A549 (cell line): ENCODE measurements at regions not wholly inside any gene's neighbourhood (a gene's known extent, or its start where the extent isn't known, plus 50 kb on each side); places are given as distances from the start of the nearest gene placed in this dataset.
"Not testable (repeated sequence)": the region's sequence is repeated elsewhere in the genome, so short reads cannot be mapped to it uniquely, and the experiment has no call there.

Source experiments
- CEBPB ChIP-seq, 2 experiments: fragments of >200 bp in 1 of 2; sonication (Bioruptor Twin) in 1 of 2; formaldehyde crosslinking in 1 of 2; IDR thresholded peaks; 2 replicates each; pipeline ENCODE4 v1.6.1; 2012 to 2016
- CTCF ChIP-seq: fragments of >200 bp; sonication (Bioruptor Twin); formaldehyde crosslinking; IDR thresholded peaks from 3 replicates; pipeline ENCODE4 v1.5.1; 2016
- EP300 ChIP-seq, 2 experiments: fragments of >200 bp; sonication (Bioruptor Twin); formaldehyde crosslinking; IDR thresholded peaks; 2 replicates in 1 of 2; 3 replicates in 1 of 2; pipeline ENCODE4 v1.6.1; 2016 to 2017
- MAZ ChIP-seq: fragments of 150-350 bp; IDR thresholded peaks from 2 replicates; pipeline ENCODE4 v1.6.1; 2014; ENCODE audit warnings: antibody characterized with exemption, low read depth, low read length, borderline replicate concordance
- MYC ChIP-seq: IDR thresholded peaks from 2 replicates; pipeline ENCODE4 v1.6.1; 2012; ENCODE audit warnings: mild to moderate bottlenecking, inconsistent platforms, low read length, improper control_type of control experiment, borderline replicate concordance
- POLR2A ChIP-seq: IDR thresholded peaks from 2 replicates; pipeline ENCODE4 v1.6.1; 2012; ENCODE audit warnings: mild to moderate bottlenecking, low read length
- RAD21 ChIP-seq, 2 experiments: fragments of >200 bp in 1 of 2; sonication (Bioruptor Twin) in 1 of 2; formaldehyde crosslinking in 1 of 2; IDR thresholded peaks in 1 of 2; conservative IDR thresholded peaks in 1 of 2; 2 replicates in 1 of 2; 3 replicates in 1 of 2; pipeline ENCODE4 v1.6.1; 2012 to 2018; ENCODE audit warnings: inconsistent platforms in 1 of 2
- RFX5 ChIP-seq: fragments of 450-650 bp; IDR thresholded peaks from 2 replicates; pipeline ENCODE4 v1.7.1; 2014; ENCODE audit warnings: antibody characterized with exemption, mild to moderate bottlenecking, moderate library complexity
- SREBF2 ChIP-seq: fragments of 450-650 bp; IDR thresholded peaks from 2 replicates; pipeline ENCODE4 v1.6.1; 2014; ENCODE audit warnings: mild to moderate bottlenecking, moderate library complexity
- ZSCAN20 ChIP-seq: fragments of 250-450 bp; sonication (Bioruptor Pico); IDR thresholded peaks from 2 replicates; pipeline ENCODE4 v1.8.0; 2022; ENCODE audit warnings: mild to moderate bottlenecking, moderate library complexity

GRCh38 chrX:89756466-89756865, 165.2 kb upstream of the TGIF2LX start:
- TF ChIP-seq EP300 (IDR thresholded peaks at IDR 0.05); CTCF; RAD21 (conservative IDR thresholded peaks at IDR 0.05 in 1 of 2, IDR thresholded peaks at IDR 0.05 in 1 of 2); POLR2A; MAZ; RFX5; MYC; ZSCAN20 (CRISPR knock-in tag); CEBPB (IDR thresholded peaks at IDR 0.05); SREBF2: not testable (repeated sequence)
